HG03558 (cell line): ENCODE measurements at regions not wholly inside any gene's neighbourhood (a gene's known extent, or its start where the extent isn't known, plus 50 kb on each side); places are given as distances from the start of the nearest gene placed in this dataset.
"Not testable (repeated sequence)": the region's sequence is repeated elsewhere in the genome, so short reads cannot be mapped to it uniquely, and the experiment has no call there.

Source experiments
- ATAC-seq: cut with Tn5 transposase; IDR thresholded peaks from one replicate; pipeline ENCODE4 v1.9.1; 2021; ENCODE audit warnings: moderate number of reproducible peaks; ENCODE audit not compliant: unreplicated experiment; ENCODE audit errors: extremely low read depth

GRCh38 chr7:123270570-123270969, 70.8 kb upstream of the SLC13A1 start:
- ATAC-seq: no peak

- no peak for ATAC-seq
These were observed 66.1 kb upstream of the SLC13A1 start for GRCh38 chr7:123265853-123266252.

DNA sequence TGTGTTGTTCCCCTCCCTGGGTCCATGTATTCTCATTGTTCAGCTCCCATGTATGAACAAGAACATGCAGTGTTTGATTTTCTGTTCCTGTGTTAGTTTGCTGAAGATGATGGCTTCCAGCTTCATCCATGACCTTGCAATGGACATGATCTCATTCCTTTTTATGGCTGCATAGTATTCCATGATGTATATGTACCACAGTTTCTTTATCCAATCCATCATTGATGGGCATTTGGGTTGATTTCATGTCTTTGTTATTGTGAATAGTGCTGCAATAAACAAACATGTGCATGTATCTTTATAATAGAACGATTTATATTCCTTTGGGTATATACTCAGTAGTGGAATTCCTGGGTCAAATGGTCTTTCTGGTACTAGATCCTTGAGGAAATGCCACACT, 65.1 kb upstream of the SLC13A1 start:
- ATAC-seq: not testable (repeated sequence)

DNA sequence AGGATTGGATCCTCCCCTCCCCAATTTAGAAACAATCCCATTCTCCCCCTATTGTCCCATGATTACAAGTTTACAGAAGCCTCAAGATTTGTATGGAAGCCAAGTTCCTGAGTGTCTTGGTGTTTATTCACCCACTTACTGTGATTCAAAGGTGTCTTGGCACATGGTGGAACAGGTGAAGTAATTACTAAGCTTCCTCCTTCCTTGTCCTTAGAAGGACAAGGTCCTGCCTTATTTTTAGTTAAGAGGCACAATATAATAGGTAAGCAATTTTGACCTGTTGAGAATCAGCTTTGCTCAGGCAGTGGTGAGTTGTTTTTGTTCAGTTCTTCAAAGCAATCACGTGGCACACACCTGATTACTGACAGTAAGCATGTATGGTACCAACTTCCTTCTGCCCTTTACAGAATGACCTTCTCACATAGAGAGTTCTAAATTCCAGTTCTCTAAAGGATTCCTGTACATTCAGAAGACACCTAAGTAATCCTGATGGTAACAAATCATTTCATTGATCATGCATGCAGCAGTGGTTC, 60.7 kb upstream of the SLC13A1 start:
- no peak for ATAC-seq

- ATAC-seq: no peak
These were observed 60.0 kb upstream of the SLC13A1 start for GRCh38 chr7:123259759-123260158.
